Right lobe of liver (tissue), 6 donors: ENCODE measurements at regions not wholly inside any gene's neighbourhood (a gene's known extent, or its start where the extent isn't known, plus 50 kb on each side); places are given as distances from the start of the nearest gene placed in this dataset.
A peak's percentile ranks its signal among the peaks of the same experiment; 100 is the strongest.

Experiments
- ATAC-seq, 4 donors: fragments of 200-7000 bp; cut with Tn5 transposase; one replicate each; pipeline ENCODE4 v1.9.1; 2020; ENCODE audit warnings: mild to moderate bottlenecking in 4 of 4, moderate library complexity in 4 of 4
- DNase-seq, 3 donors: peaks; one replicate each; pipeline ENCODE4 v3.0.0-alpha.2; 2020
- H3K27ac ChIP-seq, 3 donors: fragments of 200-600 bp; one replicate each; pipeline ENCODE4 v1.8.0; 2022
- H3K27me3 ChIP-seq, 2 donors: fragments of 200-600 bp; one replicate each; pipeline ENCODE4 v1.8.0; 2022
- H3K36me3 ChIP-seq, 4 donors: fragments of 200-600 bp; sonication (generic) in 1 of 4; one replicate each; pipeline versions ENCODE4 v1.5.1 to v1.8.0; 2017 to 2022; ENCODE audit warnings: control low read depth in 1 of 4
- H3K4me1 ChIP-seq, 4 donors: fragments of 200-600 bp; sonication (generic) in 1 of 4; one replicate each; pipeline versions ENCODE4 v1.5.1 to v1.8.0; 2017 to 2022; ENCODE audit warnings: control low read depth in 1 of 4
- H3K4me3 ChIP-seq, 3 donors: fragments of 200-600 bp; one replicate each; pipeline ENCODE4 v1.8.0; 2022
- H3K9me3 ChIP-seq, 4 donors: fragments of 200-600 bp; sonication (generic) in 1 of 4; one replicate each; pipeline versions ENCODE4 v1.5.1 to v1.8.0; 2017 to 2022; ENCODE audit warnings: control low read depth in 1 of 4
- POLR2A ChIP-seq: fragments of 450-650 bp; IDR thresholded peaks from one replicate; pipeline ENCODE4 v1.6.1; 2017; ENCODE audit warnings: antibody characterized with exemption, mild to moderate bottlenecking
- WGBS: methylation state at CpG from one replicate; pipeline ENCODE4 v1.1.6; 2018; ENCODE audit warnings: low coverage, low lambda C conversion rate; ENCODE audit not compliant: insufficient coverage; ENCODE audit errors: missing lambda C conversion rate; 5-methylcytosine and 5-hydroxymethylcytosine counted together
- intact Hi-C, 2 donors: fragments of 100-400 bp; cut with DNase I; formaldehyde crosslinking; loops; one replicate each; pipeline versions ENCODE4 v1.11.2 to v1.14.1; 2022
- TF ChIP-seq, protein P1 (sequence below), 4 donors: fragments of 200-600 bp in 3 of 4; fragments of 450-650 bp in 1 of 4; IDR thresholded peaks; one replicate each; pipeline versions ENCODE4 v1.5.1 to v1.8.0; 2016 to 2022; ENCODE audit warnings: antibody characterized with exemption in 4 of 4, mild to moderate bottlenecking in 2 of 4
- donor health status: DM: no; HTN: yes; CAD: no.
- donor health status: DM: no; HTN: no; CAD: no.
- donor health status: DM: no; HTN: no; CAD: no.
- donor health status: DM: no; HTN: yes; CAD: no.
- donor health status: DM: no; HTN: yes; CAD: no.

DNA sequence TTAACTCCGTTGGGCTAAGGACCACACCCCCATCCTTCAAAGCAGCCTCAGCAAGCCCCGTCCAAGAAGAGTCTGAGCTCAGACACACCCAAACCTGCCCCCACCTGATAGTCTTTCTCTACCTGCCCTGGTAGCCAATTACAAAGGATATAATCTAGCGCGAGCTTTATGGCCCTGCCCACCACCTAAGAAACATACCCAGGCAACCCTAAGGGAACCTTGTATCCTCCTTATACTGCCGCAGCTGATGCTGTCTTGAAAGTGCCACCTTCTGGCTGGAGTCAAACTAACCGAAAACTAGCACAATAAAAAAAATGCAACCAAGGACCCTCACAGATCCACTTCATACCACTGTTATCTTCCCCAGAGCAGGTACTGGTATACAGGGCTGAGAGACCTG is 628.3 kb upstream of the REG3G start:
- H3K9me3 ChIP-seq, result no peaks in the 10 kb centered on the region
- no peak for DNase-seq
- H3K4me3 ChIP-seq, result no peak overlapping the region
- H3K27ac ChIP-seq, result no peak overlapping the region
- no peaks in the 10 kb centered on the region for H3K36me3 ChIP-seq
- no peak for ATAC-seq
- H3K27me3 ChIP-seq, result no peaks in the 10 kb centered on the region
- TF ChIP-seq, protein P1, sequence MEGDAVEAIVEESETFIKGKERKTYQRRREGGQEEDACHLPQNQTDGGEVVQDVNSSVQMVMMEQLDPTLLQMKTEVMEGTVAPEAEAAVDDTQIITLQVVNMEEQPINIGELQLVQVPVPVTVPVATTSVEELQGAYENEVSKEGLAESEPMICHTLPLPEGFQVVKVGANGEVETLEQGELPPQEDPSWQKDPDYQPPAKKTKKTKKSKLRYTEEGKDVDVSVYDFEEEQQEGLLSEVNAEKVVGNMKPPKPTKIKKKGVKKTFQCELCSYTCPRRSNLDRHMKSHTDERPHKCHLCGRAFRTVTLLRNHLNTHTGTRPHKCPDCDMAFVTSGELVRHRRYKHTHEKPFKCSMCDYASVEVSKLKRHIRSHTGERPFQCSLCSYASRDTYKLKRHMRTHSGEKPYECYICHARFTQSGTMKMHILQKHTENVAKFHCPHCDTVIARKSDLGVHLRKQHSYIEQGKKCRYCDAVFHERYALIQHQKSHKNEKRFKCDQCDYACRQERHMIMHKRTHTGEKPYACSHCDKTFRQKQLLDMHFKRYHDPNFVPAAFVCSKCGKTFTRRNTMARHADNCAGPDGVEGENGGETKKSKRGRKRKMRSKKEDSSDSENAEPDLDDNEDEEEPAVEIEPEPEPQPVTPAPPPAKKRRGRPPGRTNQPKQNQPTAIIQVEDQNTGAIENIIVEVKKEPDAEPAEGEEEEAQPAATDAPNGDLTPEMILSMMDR (IDR thresholded peaks at IDR 0.05), result no peak
- no peak for TF ChIP-seq POLR2A
- H3K4me1 ChIP-seq, result no peaks in the 10 kb centered on the region
- 81% methylated on average over 4 of the region's 6 CpGs for WGBS
- intact Hi-C loops, result no loop called here

GRCh38 chr2:78407960-78408794 is 617.3 kb upstream of the REG3G start:
- intact Hi-C loops, result no loop called here
- WGBS, result 40% methylated on average over 1 of the region's 7 CpGs
- Histone ChIP-seq H3K4me1 (no peaks in the 10 kb centered on the region), H3K36me3 (no peaks in the 10 kb centered on the region), H3K9me3 (no peaks in the 10 kb centered on the region), H3K4me3 (no peak overlapping the region), H3K27ac (no peak overlapping the region), H3K27me3 (no peaks in the 10 kb centered on the region)
- no peak for DNase-seq
- TF ChIP-seq POLR2A, result no peak
- TF ChIP-seq, protein P1 (IDR thresholded peaks at IDR 0.05), result no peak
- ATAC-seq, result no peak

DNA sequence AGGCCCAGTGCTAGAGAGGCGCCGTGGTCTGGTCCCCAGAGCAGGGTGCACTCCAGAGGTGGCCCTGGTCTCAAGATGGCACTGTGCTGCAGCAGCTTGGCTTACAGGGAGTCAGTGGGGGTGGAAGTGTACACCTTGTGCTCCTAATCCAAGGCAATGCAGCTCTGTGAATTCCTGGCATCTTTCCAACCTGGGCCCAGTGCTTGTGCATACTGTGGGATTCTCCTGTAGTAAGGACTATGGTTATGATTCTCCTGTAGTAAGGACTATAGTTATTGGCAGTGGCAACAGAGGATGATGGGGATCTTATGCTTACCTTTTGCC is 616.7 kb upstream of the REG3G start:
- no peak for ATAC-seq
- Histone ChIP-seq H3K36me3 (no peaks in the 10 kb centered on the region), H3K27me3 (no peaks in the 10 kb centered on the region), H3K27ac (no peak overlapping the region), H3K4me3 (no peak overlapping the region), H3K4me1 (no peaks in the 10 kb centered on the region), H3K9me3 (no peaks in the 10 kb centered on the region)
- intact Hi-C loops, result no loop called here
- WGBS, result no CpG with 5 or more reads among the region's 2 CpGs
- DNase-seq, result peak in 1 of 3 donors; percentile 33
- TF ChIP-seq POLR2A, result no peak
- TF ChIP-seq, protein P1 (IDR thresholded peaks at IDR 0.05), result no peak

DNA sequence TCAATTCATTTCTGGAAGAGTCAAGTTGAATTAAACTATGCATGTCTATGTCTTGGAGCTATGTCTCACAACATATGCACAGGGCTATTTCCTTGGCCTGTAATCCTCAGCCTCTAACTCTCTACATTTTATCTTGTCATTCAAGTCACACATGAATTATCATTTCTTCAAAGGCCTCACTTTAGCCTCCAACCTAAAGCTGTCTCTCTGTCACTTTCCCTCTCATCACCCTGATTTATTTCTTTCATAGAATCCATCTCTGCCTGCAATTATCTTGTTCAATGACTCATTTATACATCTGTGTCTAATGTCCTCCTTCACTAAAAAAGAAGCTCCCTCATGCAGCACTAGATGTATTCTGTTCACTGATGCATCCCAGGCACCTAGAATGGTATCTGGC is 614.2 kb upstream of the REG3G start:
- ATAC-seq, result no peak
- Histone ChIP-seq H3K27ac (no peak overlapping the region), H3K27me3 (no peaks in the 10 kb centered on the region), H3K4me1 (no peaks in the 10 kb centered on the region), H3K4me3 (no peak overlapping the region), H3K9me3 (no peaks in the 10 kb centered on the region), H3K36me3 (no peaks in the 10 kb centered on the region)
- DNase-seq, result no peak
- no peak for TF ChIP-seq POLR2A
- TF ChIP-seq, protein P1 (IDR thresholded peaks at IDR 0.05), result no peak
- intact Hi-C loops, result no loop called here
